GM12891 (cell line): ENCODE measurements at regions not wholly inside any gene's neighbourhood (a gene's known extent, or its start where the extent isn't known, plus 50 kb on each side); places are given as distances from the start of the nearest gene placed in this dataset.

Experiments used
- DNase-seq: peaks from one replicate; pipeline ENCODE4 v3.0.0; 2011; ENCODE audit warnings: low spot score; ENCODE audit not compliant: insufficient read length
- FAIRE-seq: peaks from 2 replicates; lab custom pipeline; 2011; peaks lifted over from hg19 to GRCh38; lab: Jason Lieb, UNC
- PAX5 ChIP-seq: IDR thresholded peaks from 2 replicates; pipeline ENCODE4 v1.6.1; 2011; ENCODE audit warnings: low read length, moderate library complexity, mild to moderate bottlenecking; ENCODE audit not compliant: insufficient read depth, severe bottlenecking
- POLR2A ChIP-seq: IDR thresholded peaks from 2 replicates; pipeline ENCODE4 v1.6.1; 2011; ENCODE audit warnings: low read depth, low read length, control low read depth
- POLR2AphosphoS5 ChIP-seq: IDR thresholded peaks from 2 replicates; pipeline ENCODE4 v1.6.1; 2011; ENCODE audit warnings: low read depth, low read length, control low read depth
- POU2F2 ChIP-seq: IDR thresholded peaks from 2 replicates; pipeline ENCODE4 v1.6.1; 2011; ENCODE audit warnings: low read depth, mild to moderate bottlenecking, control low read depth, low read length, moderate library complexity
- SPI1 ChIP-seq: IDR thresholded peaks from 2 replicates; pipeline ENCODE4 v1.6.1; 2011; ENCODE audit warnings: low read depth, low read length, control low read depth
- TAF1 ChIP-seq: IDR thresholded peaks from 2 replicates; pipeline ENCODE4 v1.6.1; 2011; ENCODE audit warnings: low read depth, low read length, control low read depth

DNA sequence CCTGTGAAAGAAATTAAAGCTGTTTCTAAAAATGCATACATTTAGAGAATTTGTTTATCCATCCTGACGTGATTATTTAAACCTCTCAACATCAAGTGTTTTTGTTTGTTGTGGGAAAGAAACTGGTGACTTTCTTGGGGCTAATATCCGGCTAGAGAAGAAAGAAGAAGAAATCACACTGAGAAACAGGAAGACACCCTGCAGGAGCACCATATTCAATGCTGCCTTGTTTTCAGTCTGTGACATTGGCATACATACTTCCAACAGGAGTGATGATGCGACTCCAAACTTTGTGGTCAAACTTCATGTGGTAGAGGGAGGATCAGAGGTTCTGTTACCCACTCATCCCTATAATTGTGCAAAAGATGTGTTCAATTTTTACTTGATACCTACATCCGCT lies 997.6 kb upstream of the CITED2 start:
- FAIRE-seq = no peak
- TF ChIP-seq SPI1 (no peak), POLR2A (no peak), POU2F2 (no peak), POLR2AphosphoS5 (no peak), PAX5 (no peak), TAF1 (no peak)
- no peak for DNase-seq

DNA sequence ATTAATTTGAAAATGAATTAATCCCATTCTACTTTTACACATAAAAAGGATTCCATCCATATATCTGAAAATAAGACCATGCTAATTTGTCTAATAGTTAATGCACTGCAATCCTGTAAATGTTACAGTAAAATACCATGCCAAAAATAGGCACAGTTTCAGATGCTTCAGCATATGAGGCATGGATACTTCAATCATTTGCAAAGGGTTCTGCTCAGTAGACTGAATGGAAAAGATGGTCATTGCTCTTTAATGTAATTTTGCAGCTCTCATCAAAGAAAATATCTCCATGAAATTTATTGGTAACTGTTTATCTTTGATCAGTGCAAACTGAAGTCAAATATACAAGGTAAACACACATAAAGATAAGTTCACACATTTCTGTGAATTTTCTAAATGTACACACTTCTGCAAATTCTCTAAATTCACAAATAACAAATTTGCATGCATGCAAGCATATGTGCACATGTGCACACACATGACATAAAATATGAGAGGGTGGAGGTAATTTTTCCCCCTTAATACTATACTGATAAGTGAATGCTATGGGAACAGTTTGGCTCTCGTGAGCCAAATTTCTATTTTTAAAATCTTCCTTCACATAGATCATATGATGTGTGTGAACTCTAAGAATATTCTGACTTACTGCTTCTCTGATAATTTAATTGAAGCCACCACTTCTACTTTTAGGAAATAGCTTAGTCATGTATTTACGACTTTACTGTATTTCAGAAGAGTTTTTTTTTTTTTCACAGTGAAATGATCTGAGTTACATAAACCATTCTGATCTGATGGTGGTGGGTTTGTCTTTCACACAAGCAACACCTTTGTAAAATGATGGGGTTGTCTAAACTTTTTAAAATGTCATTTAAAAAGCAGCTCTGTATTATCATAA lies 996.8 kb upstream of the CITED2 start:
- TF ChIP-seq POU2F2 (no peak), POLR2A (no peak), PAX5 (no peak), POLR2AphosphoS5 (no peak), TAF1 (no peak)
- DNase-seq = no peak

DNA sequence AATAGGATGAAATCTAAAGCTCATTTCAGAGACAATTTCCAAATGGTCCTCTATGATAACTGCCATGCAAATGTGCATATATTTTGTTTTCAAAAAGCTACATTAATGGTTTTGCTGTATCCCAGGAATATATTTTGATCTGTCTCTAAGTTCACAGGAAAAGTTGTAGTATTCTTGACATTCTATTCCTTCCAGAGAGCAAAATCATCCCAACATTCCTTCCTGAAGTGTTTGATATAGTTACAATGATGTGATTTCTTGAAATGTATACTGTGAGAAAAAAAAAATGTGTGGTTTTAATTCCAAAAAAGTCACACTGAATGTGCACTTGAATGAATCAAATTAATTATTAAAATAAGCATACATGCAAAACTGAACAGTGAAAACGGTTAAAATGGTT lies 996.0 kb upstream of the CITED2 start:
- no peak for FAIRE-seq
- TF ChIP-seq POU2F2 = no peak
- no peak for TF ChIP-seq SPI1
- TF ChIP-seq TAF1 = no peak
- TF ChIP-seq POLR2AphosphoS5 = no peak
- no peak for TF ChIP-seq PAX5
- no peak for DNase-seq

More for the DNA sequence above, 996.8 kb upstream of the CITED2 start:
- no peak for FAIRE-seq

DNA sequence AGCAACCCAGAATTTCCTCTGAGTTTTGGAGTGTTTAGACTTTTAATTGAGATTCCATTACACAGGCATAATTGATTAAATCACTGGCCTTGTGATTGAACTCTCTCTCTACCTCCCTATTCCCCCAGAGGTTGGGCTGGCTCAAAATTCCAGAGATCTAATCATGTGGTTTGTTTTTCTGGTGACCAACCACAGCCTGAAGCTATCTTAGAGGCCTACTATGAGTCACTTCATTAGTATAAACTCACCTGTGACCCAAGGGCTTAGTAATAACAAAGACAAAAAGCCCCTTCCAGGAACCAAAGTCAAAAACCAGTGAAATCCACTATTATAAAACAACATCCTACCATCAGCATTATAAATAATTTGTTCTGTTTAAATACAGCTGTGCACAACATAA lies 992.5 kb upstream of the CITED2 start:
- DNase-seq = no peak
- no peak for TF ChIP-seq POLR2A
- TF ChIP-seq POU2F2 = no peak
- TF ChIP-seq PAX5 = no peak
- TF ChIP-seq TAF1 = no peak
- no peak for FAIRE-seq

- FAIRE-seq (no peak), DNase-seq (no peak)
- TF ChIP-seq TAF1 (no peak), POU2F2 (no peak), POLR2A (no peak), SPI1 (no peak)
Measured at GRCh38 chr6:140364916-140365315, 990.5 kb upstream of the CITED2 start.

DNA sequence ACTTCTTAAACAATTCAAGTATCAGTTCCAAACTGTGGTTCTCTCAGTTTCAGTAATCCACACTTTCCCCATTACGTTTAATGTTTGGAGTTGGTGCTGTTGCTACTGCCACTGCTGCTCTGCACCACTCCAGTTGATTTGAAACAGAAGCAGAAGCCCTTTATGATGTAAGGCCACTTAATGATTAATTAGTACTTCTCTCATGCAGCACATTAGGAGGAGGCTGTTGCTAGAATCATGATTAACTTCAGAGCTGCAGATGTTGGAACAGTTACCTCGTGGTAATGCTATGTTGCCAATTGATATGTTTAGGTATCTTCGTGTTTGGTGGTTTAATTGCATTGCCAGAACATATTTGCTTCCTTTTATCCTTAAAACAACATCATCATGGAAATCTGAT lies 986.2 kb upstream of the CITED2 start:
- peak; percentile 23 for FAIRE-seq
- no peak for DNase-seq
- TF ChIP-seq TAF1 = no peak
- no peak for TF ChIP-seq SPI1
- no peak for TF ChIP-seq POLR2A
- TF ChIP-seq POU2F2 = no peak
- TF ChIP-seq PAX5 = no peak
- TF ChIP-seq POLR2AphosphoS5 = no peak

- DNase-seq (no peak), FAIRE-seq (no peak)
- TF ChIP-seq POLR2A (no peak), SPI1 (no peak), POU2F2 (no peak), POLR2AphosphoS5 (no peak), TAF1 (no peak), PAX5 (no peak)
Measured at GRCh38 chr6:140355476-140355875, 981.0 kb upstream of the CITED2 start.

DNA sequence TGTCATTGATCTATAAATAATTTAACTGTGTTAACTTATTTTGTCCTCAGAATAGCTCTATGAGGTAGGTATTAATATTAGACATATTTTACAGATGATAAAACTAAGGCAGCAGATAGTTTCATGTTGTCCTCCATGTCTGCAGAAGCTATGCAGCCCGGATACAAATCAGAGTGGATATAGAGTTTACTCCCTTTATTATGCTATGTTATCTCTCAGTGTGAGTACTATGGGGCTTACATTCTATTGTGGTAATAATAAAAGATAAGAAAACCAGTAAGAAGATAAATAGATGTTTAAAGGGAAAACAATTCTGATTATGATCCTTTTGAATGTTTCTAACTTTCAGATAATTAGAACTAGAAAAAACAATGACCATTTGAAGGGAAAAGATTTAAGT lies 979.8 kb upstream of the CITED2 start:
- TF ChIP-seq TAF1 = no peak
- no peak for TF ChIP-seq POU2F2
- no peak for TF ChIP-seq POLR2A
- TF ChIP-seq PAX5 = no peak
- TF ChIP-seq SPI1 = no peak
- TF ChIP-seq POLR2AphosphoS5 = no peak
- FAIRE-seq (no peak), DNase-seq (no peak)

- DNase-seq = no peak
- TF ChIP-seq POLR2AphosphoS5 = no peak
- TF ChIP-seq POU2F2 = no peak
- TF ChIP-seq SPI1 = no peak
- no peak for TF ChIP-seq POLR2A
- no peak for TF ChIP-seq TAF1
- no peak for TF ChIP-seq PAX5
- FAIRE-seq = no peak
Measured at GRCh38 chr6:140353536-140353935, 979.1 kb upstream of the CITED2 start.
